ENCODE measurements at regions not wholly inside any gene's neighbourhood (a gene's known extent, or its start where the extent isn't known, plus 50 kb on each side); places are given as distances from the start of the nearest gene placed in this dataset.

DNA sequence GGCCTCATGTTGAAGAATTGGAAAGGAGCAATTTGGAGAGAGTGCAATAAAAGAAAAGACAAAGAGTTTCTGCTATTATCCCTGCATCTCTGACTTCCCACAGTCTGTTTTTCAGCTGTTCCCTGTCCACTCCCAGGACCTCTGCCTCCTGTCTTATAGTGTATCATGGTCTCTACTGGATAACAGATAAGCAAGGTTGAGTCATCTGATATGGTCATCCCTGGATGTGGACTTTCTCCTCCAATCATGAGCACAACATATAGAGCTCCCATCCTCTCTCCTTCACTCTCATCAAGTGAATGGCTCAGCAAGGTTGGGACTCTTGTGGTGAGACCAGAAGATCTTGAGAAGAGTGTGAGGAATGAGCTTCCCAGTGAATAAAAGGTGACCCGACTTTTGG, 123.1 kb downstream of the PLCE1 start:
- no peak for ATAC-seq

More for the DNA sequence above, 123.1 kb downstream of the PLCE1 start:
- RAD21 ChIA-PET (ENCODE audit: low non-redundant PET in 1 of 2, low total read pairs in 2 of 2, uncharacterized antibody in 2 of 2, unreplicated experiment in 2 of 2) = no interaction called here
- no TSS peak for BruUV-seq (replicated peaks)
- no peaks in the 10 kb centered on the region for H3K36me3 ChIP-seq (ENCODE audit: control insufficient read depth in 1 of 2, insufficient read depth in 2 of 2, low read length in 2 of 2)
- intact Hi-C loops (cut with micrococcal nuclease) = no loop called here
- no peak for TF ChIP-seq ZNF274 (IDR thresholded peaks at IDR 0.05; ENCODE audit: low read depth, low read length)
- no peak for TF ChIP-seq SIN3A (IDR thresholded peaks at IDR 0.05; ENCODE audit: low read depth)
- TF ChIP-seq POLR2AphosphoS5 (IDR thresholded peaks at IDR 0.05; ENCODE audit: low read depth, low read length) = no peak
- TF ChIP-seq, protein P1, sequence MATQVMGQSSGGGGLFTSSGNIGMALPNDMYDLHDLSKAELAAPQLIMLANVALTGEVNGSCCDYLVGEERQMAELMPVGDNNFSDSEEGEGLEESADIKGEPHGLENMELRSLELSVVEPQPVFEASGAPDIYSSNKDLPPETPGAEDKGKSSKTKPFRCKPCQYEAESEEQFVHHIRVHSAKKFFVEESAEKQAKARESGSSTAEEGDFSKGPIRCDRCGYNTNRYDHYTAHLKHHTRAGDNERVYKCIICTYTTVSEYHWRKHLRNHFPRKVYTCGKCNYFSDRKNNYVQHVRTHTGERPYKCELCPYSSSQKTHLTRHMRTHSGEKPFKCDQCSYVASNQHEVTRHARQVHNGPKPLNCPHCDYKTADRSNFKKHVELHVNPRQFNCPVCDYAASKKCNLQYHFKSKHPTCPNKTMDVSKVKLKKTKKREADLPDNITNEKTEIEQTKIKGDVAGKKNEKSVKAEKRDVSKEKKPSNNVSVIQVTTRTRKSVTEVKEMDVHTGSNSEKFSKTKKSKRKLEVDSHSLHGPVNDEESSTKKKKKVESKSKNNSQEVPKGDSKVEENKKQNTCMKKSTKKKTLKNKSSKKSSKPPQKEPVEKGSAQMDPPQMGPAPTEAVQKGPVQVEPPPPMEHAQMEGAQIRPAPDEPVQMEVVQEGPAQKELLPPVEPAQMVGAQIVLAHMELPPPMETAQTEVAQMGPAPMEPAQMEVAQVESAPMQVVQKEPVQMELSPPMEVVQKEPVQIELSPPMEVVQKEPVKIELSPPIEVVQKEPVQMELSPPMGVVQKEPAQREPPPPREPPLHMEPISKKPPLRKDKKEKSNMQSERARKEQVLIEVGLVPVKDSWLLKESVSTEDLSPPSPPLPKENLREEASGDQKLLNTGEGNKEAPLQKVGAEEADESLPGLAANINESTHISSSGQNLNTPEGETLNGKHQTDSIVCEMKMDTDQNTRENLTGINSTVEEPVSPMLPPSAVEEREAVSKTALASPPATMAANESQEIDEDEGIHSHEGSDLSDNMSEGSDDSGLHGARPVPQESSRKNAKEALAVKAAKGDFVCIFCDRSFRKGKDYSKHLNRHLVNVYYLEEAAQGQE (IDR thresholded peaks at IDR 0.05; ENCODE audit: low read depth) = no peak
- TF ChIP-seq CBX3 (IDR thresholded peaks at IDR 0.05; ENCODE audit: low read depth) = no peak
- TF ChIP-seq SP1 (IDR thresholded peaks at IDR 0.05; ENCODE audit: low read depth) = no peak
- TF ChIP-seq, protein P2, sequence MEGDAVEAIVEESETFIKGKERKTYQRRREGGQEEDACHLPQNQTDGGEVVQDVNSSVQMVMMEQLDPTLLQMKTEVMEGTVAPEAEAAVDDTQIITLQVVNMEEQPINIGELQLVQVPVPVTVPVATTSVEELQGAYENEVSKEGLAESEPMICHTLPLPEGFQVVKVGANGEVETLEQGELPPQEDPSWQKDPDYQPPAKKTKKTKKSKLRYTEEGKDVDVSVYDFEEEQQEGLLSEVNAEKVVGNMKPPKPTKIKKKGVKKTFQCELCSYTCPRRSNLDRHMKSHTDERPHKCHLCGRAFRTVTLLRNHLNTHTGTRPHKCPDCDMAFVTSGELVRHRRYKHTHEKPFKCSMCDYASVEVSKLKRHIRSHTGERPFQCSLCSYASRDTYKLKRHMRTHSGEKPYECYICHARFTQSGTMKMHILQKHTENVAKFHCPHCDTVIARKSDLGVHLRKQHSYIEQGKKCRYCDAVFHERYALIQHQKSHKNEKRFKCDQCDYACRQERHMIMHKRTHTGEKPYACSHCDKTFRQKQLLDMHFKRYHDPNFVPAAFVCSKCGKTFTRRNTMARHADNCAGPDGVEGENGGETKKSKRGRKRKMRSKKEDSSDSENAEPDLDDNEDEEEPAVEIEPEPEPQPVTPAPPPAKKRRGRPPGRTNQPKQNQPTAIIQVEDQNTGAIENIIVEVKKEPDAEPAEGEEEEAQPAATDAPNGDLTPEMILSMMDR (IDR thresholded peaks at IDR 0.05 in 2 of 3, conservative IDR thresholded peaks at IDR 0.05 in 1 of 3; ENCODE audit: borderline replicate concordance in 1 of 3, insufficient read depth in 1 of 3, low read depth in 2 of 3, low read length in 2 of 3) = no peak
- TF ChIP-seq SRF (IDR thresholded peaks at IDR 0.05; ENCODE audit: low read depth) = no peak
- TF ChIP-seq FOSL1 (IDR thresholded peaks at IDR 0.05; ENCODE audit: low read depth) = no peak
- no peak for TF ChIP-seq ZFX (IDR thresholded peaks at IDR 0.05)
- no peak for TF ChIP-seq CEBPB (IDR thresholded peaks at IDR 0.05; ENCODE audit: low read depth)
- TF ChIP-seq EGR1 (IDR thresholded peaks at IDR 0.05; ENCODE audit: low read depth) = no peak
- TF ChIP-seq, protein P3, sequence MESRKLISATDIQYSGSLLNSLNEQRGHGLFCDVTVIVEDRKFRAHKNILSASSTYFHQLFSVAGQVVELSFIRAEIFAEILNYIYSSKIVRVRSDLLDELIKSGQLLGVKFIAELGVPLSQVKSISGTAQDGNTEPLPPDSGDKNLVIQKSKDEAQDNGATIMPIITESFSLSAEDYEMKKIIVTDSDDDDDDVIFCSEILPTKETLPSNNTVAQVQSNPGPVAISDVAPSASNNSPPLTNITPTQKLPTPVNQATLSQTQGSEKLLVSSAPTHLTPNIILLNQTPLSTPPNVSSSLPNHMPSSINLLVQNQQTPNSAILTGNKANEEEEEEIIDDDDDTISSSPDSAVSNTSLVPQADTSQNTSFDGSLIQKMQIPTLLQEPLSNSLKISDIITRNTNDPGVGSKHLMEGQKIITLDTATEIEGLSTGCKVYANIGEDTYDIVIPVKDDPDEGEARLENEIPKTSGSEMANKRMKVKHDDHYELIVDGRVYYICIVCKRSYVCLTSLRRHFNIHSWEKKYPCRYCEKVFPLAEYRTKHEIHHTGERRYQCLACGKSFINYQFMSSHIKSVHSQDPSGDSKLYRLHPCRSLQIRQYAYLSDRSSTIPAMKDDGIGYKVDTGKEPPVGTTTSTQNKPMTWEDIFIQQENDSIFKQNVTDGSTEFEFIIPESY (IDR thresholded peaks at IDR 0.05; ENCODE audit: extremely low read depth, insufficient replicate concordance, low read length) = no peak
- TF ChIP-seq EZH2 (IDR thresholded peaks at IDR 0.05) = no peak
- no peak for TF ChIP-seq JUND (IDR thresholded peaks at IDR 0.05)
- no peak for TF ChIP-seq YY1 (IDR thresholded peaks at IDR 0.05; ENCODE audit: extremely low read depth, insufficient replicate concordance, low read depth, low read length)
- TF ChIP-seq ELF1 (IDR thresholded peaks at IDR 0.05; ENCODE audit: borderline replicate concordance, low read depth) = no peak
- no peak for TF ChIP-seq POLR2A (IDR thresholded peaks at IDR 0.05; ENCODE audit: borderline replicate concordance, extremely low read depth, insufficient read depth, insufficient read length)
- H3K9me2 ChIP-seq (ENCODE audit: insufficient read depth) = no peaks in the 10 kb centered on the region
- no peak overlapping the region for H2AFZ ChIP-seq (ENCODE audit: low read depth, low read length, poor library complexity, severe bottlenecking)
- H4K20me1 ChIP-seq (ENCODE audit: insufficient read depth) = no peaks in the 10 kb centered on the region
- no peak overlapping the region for H3K27ac ChIP-seq (ENCODE audit: low read depth, low read length)
- no peaks in the 10 kb centered on the region for H3K9me3 ChIP-seq (ENCODE audit: control insufficient read depth in 1 of 2, insufficient read depth in 1 of 2, low read depth in 1 of 2, low read length in 2 of 2)
- POLR2A ChIA-PET = no interaction called here
- peaks cover 0 to 7% of the 10 kb centered on the region in 2 experiments; a peak in 2 of 4 replicates for H3K4me1 ChIP-seq (ENCODE audit: control insufficient read depth in 1 of 2, insufficient read depth in 2 of 2, low read length in 2 of 2)
- H3K79me2 ChIP-seq (ENCODE audit: insufficient read depth, low read length) = no peaks in the 10 kb centered on the region
- H3K27me3 ChIP-seq (ENCODE audit: insufficient read depth, low read length) = no peaks in the 10 kb centered on the region
- no peak overlapping the region for H3K9ac ChIP-seq (ENCODE audit: low read length)
- no peak overlapping the region for H3K4me3 ChIP-seq (replicated peaks in 1 of 2; ENCODE audit: low read depth in 1 of 2, low read length in 2 of 2)
- no peak for DNase-seq (ENCODE audit: low read depth, low spot score)
- CTCF ChIA-PET = no interaction called here
- no peak overlapping the region for H3K4me2 ChIP-seq (ENCODE audit: low read length)
